ENCODE measurements at regions not wholly inside any gene's neighbourhood (a gene's known extent, or its start where the extent isn't known, plus 50 kb on each side); places are given as distances from the start of the nearest gene placed in this dataset.

- TF ChIP-seq EZH2phosphoT487 (IDR thresholded peaks at IDR 0.05; ENCODE audit: insufficient read depth, low read depth) (no peak), EZH2 (IDR thresholded peaks at IDR 0.05; ENCODE audit: insufficient read depth, poor library complexity, severe bottlenecking) (no peak)
These were observed 236.5 kb downstream of the C16orf95 start for GRCh38 chr16:87080571-87081167.

Measured in GM23248 (cell line).